Loucy (cell line): ENCODE measurements at regions not wholly inside any gene's neighbourhood (a gene's known extent, or its start where the extent isn't known, plus 50 kb on each side); places are given as distances from the start of the nearest gene placed in this dataset.

Source experiments
- H2AFZ ChIP-seq: fragments of 200-600 bp; sonication (generic); 2 replicates; pipeline ENCODE4 v1.6.0; 2016; ENCODE audit warnings: antibody characterized with exemption, mild to moderate bottlenecking, low read length, moderate library complexity
- H3F3A ChIP-seq: fragments of 200-600 bp; 2 replicates; pipeline ENCODE4 v1.6.0; 2016; ENCODE audit warnings: antibody characterized with exemption, low read depth, mild to moderate bottlenecking
- H3K27me3 ChIP-seq: fragments of 200-600 bp; sonication (generic); 2 replicates; pipeline ENCODE4 v1.6.1; 2014; ENCODE audit warnings: low read length, mild to moderate bottlenecking; ENCODE audit not compliant: insufficient read depth, poor library complexity, severe bottlenecking
- H3K36me3 ChIP-seq: fragments of 200-600 bp; sonication (generic); 2 replicates; pipeline ENCODE4 v1.6.1; 2016; ENCODE audit warnings: low read length; ENCODE audit not compliant: insufficient read depth
- H3K4me1 ChIP-seq: fragments of 200-600 bp; sonication (generic); 2 replicates; pipeline ENCODE4 v1.5.1; 2014; ENCODE audit warnings: low read length, mild to moderate bottlenecking; ENCODE audit not compliant: insufficient read depth, poor library complexity, severe bottlenecking
- H3K4me2 ChIP-seq: fragments of 200-600 bp; sonication (generic); 2 replicates; pipeline ENCODE4 v1.6.0; 2014; ENCODE audit warnings: antibody characterized with exemption, low read length, low read depth, mild to moderate bottlenecking; ENCODE audit not compliant: poor library complexity, severe bottlenecking
- H3K4me3 ChIP-seq: fragments of 200-600 bp; sonication (generic); 2 replicates; pipeline ENCODE4 v1.5.1; 2014; ENCODE audit warnings: low read length, mild to moderate bottlenecking, mixed read lengths; ENCODE audit not compliant: poor library complexity, severe bottlenecking
- H3K79me2 ChIP-seq: fragments of 200-600 bp; sonication (generic); 2 replicates; pipeline ENCODE4 v1.6.1; 2014; ENCODE audit warnings: low read length; ENCODE audit not compliant: insufficient read depth
- H3K9ac ChIP-seq: fragments of 200-600 bp; sonication (generic); 2 replicates; pipeline ENCODE4 v1.6.0; 2014; ENCODE audit warnings: mild to moderate bottlenecking, low read depth, low read length, moderate library complexity; ENCODE audit not compliant: poor library complexity, severe bottlenecking
- H3K9me2 ChIP-seq: fragments of 200-600 bp; sonication (generic); replicated peaks from 2 replicates; pipeline ENCODE4 v1.6.1; 2016; ENCODE audit warnings: low read depth, low read length, mixed read lengths
- H3K9me3 ChIP-seq: fragments of 200-600 bp; sonication (generic); 2 replicates; pipeline ENCODE4 v1.6.1; 2014; ENCODE audit warnings: mild to moderate bottlenecking, antibody characterized with exemption, low read length, low read depth; ENCODE audit not compliant: insufficient read depth
- H4K20me1 ChIP-seq: fragments of 200-600 bp; sonication (generic); 2 replicates; pipeline ENCODE4 v1.6.0; 2014; ENCODE audit warnings: antibody characterized with exemption, low read length, mild to moderate bottlenecking; ENCODE audit not compliant: insufficient read depth, poor library complexity, severe bottlenecking
- CTCF ChIP-seq: fragments of 200-600 bp; sonication (generic); conservative IDR thresholded peaks from 2 replicates; pipeline ENCODE4 v1.5.1; 2014; ENCODE audit warnings: mild to moderate bottlenecking, antibody characterized with exemption, low read length
- EZH2phosphoT487 ChIP-seq: fragments of 200-600 bp; IDR thresholded peaks from 2 replicates; pipeline ENCODE4 v1.6.1; 2018; ENCODE audit warnings: antibody characterized with exemption, mild to moderate bottlenecking, moderate library complexity, borderline replicate concordance

DNA sequence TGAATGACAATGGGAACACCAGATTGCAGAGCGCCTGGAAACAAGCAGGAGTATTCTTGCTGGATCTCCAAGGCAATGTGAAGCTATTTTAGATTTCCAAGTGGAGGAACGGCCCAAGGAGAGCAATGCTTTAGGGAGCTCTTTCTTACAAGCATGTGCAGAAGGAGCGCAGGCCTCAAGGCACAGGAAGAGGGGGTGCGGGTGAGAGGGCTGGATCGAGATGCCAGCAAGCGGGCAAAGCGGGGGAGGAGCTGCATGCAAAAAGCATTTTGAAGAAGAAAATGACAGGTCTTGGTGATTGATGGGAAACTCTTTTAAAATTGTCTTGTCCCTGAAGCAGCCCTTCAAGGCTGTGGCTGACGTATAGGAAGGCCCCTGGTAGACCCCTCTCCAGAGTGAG, 171.9 kb downstream of the QRSL1 start:
- H3K4me2 ChIP-seq = no peak overlapping the region
- H3K9ac ChIP-seq = no peak overlapping the region
- peaks cover 20% of the 10 kb centered on the region for H3K27me3 ChIP-seq
- no peaks in the 10 kb centered on the region for H3K79me2 ChIP-seq
- no peaks in the 10 kb centered on the region for H4K20me1 ChIP-seq
- no peak overlapping the region for H2AFZ ChIP-seq
- no peaks in the 10 kb centered on the region for H3K9me2 ChIP-seq
- H3F3A ChIP-seq = no peaks in the 10 kb centered on the region
- no peak overlapping the region for H3K4me3 ChIP-seq
- TF ChIP-seq EZH2phosphoT487 (no peak), CTCF (no peak)
- peaks cover 22% of the 10 kb centered on the region for H3K4me1 ChIP-seq
- H3K9me3 ChIP-seq = no peaks in the 10 kb centered on the region
- H3K36me3 ChIP-seq = no peaks in the 10 kb centered on the region

GRCh38 chr6:106800379-106800778, 171.0 kb downstream of the QRSL1 start:
- no peak for TF ChIP-seq CTCF
- no peak for TF ChIP-seq EZH2phosphoT487
- H3K4me3 ChIP-seq = no peak overlapping the region
- no peak overlapping the region for H3K4me2 ChIP-seq
- H4K20me1 ChIP-seq = no peaks in the 10 kb centered on the region
- no peak overlapping the region for H3K9ac ChIP-seq
- no peaks in the 10 kb centered on the region for H3F3A ChIP-seq
- no peaks in the 10 kb centered on the region for H3K36me3 ChIP-seq
- peaks cover 22% of the 10 kb centered on the region for H3K4me1 ChIP-seq
- no peaks in the 10 kb centered on the region for H3K9me3 ChIP-seq
- H3K9me2 ChIP-seq = no peaks in the 10 kb centered on the region
- H3K79me2 ChIP-seq = no peaks in the 10 kb centered on the region
- no peak overlapping the region for H2AFZ ChIP-seq
- H3K27me3 ChIP-seq = peaks cover 28% of the 10 kb centered on the region

- Histone ChIP-seq H3K9ac (no peak overlapping the region), H3K4me1 (peaks cover 22% of the 10 kb centered on the region), H3K9me3 (no peaks in the 10 kb centered on the region), H3K4me2 (peak overlapping the region; percentile 68), H4K20me1 (no peaks in the 10 kb centered on the region), H2AFZ (no peak overlapping the region), H3K4me3 (peak overlapping the region; percentile 52), H3K9me2 (no peaks in the 10 kb centered on the region), H3K27me3 (peaks cover 39% of the 10 kb centered on the region), H3K79me2 (no peaks in the 10 kb centered on the region), H3F3A (no peaks in the 10 kb centered on the region), H3K36me3 (no peaks in the 10 kb centered on the region)
- no peak for TF ChIP-seq EZH2phosphoT487
Measured at GRCh38 chr6:106799031-106799894, 169.9 kb downstream of the QRSL1 start.

GRCh38 chr6:106797186-106797585, 167.8 kb downstream of the QRSL1 start:
- Histone ChIP-seq H3F3A (no peaks in the 10 kb centered on the region), H2AFZ (no peak overlapping the region), H3K4me1 (peaks cover 17% of the 10 kb centered on the region), H4K20me1 (no peaks in the 10 kb centered on the region), H3K9ac (no peak overlapping the region), H3K9me3 (no peaks in the 10 kb centered on the region), H3K9me2 (no peaks in the 10 kb centered on the region), H3K27me3 (peaks cover 48% of the 10 kb centered on the region), H3K79me2 (no peaks in the 10 kb centered on the region), H3K4me2 (no peak overlapping the region), H3K4me3 (no peak overlapping the region), H3K36me3 (no peaks in the 10 kb centered on the region)
- TF ChIP-seq EZH2phosphoT487 = no peak
- TF ChIP-seq CTCF = no peak
